GM12891 (cell line): ENCODE measurements at regions not wholly inside any gene's neighbourhood (a gene's known extent, or its start where the extent isn't known, plus 50 kb on each side); places are given as distances from the start of the nearest gene placed in this dataset.

ENCODE experiments used
- PAX5 ChIP-seq: IDR thresholded peaks from 2 replicates; pipeline ENCODE4 v1.6.1; 2011; ENCODE audit warnings: low read length, moderate library complexity, mild to moderate bottlenecking; ENCODE audit not compliant: insufficient read depth, severe bottlenecking
- POLR2A ChIP-seq: IDR thresholded peaks from 2 replicates; pipeline ENCODE4 v1.6.1; 2011; ENCODE audit warnings: low read depth, low read length, control low read depth
- POLR2AphosphoS5 ChIP-seq: IDR thresholded peaks from 2 replicates; pipeline ENCODE4 v1.6.1; 2011; ENCODE audit warnings: low read depth, low read length, control low read depth
- POU2F2 ChIP-seq: IDR thresholded peaks from 2 replicates; pipeline ENCODE4 v1.6.1; 2011; ENCODE audit warnings: low read depth, mild to moderate bottlenecking, control low read depth, low read length, moderate library complexity
- SPI1 ChIP-seq: IDR thresholded peaks from 2 replicates; pipeline ENCODE4 v1.6.1; 2011; ENCODE audit warnings: low read depth, low read length, control low read depth
- TAF1 ChIP-seq: IDR thresholded peaks from 2 replicates; pipeline ENCODE4 v1.6.1; 2011; ENCODE audit warnings: low read depth, low read length, control low read depth

- TF ChIP-seq POU2F2 (no peak), POLR2A (no peak), TAF1 (no peak), POLR2AphosphoS5 (no peak), PAX5 (no peak), SPI1 (no peak)
Measured at GRCh38 chr1:244239261-244239770, 188.2 kb downstream of the ZBTB18 start.
